DOHH2 (cell line): ENCODE measurements at regions not wholly inside any gene's neighbourhood (a gene's known extent, or its start where the extent isn't known, plus 50 kb on each side); places are given as distances from the start of the nearest gene placed in this dataset.

Experiments
- H3F3A ChIP-seq: fragments of 200-600 bp; sonication (generic), shearing (Covaris generic); 2 replicates; pipeline ENCODE4 v1.6.0; 2016; ENCODE audit warnings: antibody characterized with exemption, mild to moderate bottlenecking; ENCODE audit not compliant: control insufficient read depth, insufficient read depth
- H3K27ac ChIP-seq: fragments of 200-600 bp; sonication (generic); 2 replicates; pipeline ENCODE4 v1.5.1; 2014; ENCODE audit warnings: low read depth, mild to moderate bottlenecking, low read length, moderate library complexity
- H3K27me3 ChIP-seq: fragments of 200-600 bp; sonication (generic); 2 replicates; pipeline ENCODE4 v1.6.1; 2014; ENCODE audit warnings: mild to moderate bottlenecking, low read length, mixed read lengths; ENCODE audit not compliant: control insufficient read depth
- H3K36me3 ChIP-seq: fragments of 200-600 bp; sonication (generic); 2 replicates; pipeline ENCODE4 v1.6.1; 2014; ENCODE audit warnings: mild to moderate bottlenecking, low read length, moderate library complexity, mixed read lengths; ENCODE audit not compliant: control insufficient read depth
- H3K4me1 ChIP-seq: fragments of 200-600 bp; sonication (generic); 2 replicates; pipeline ENCODE4 v1.6.1; 2014; ENCODE audit warnings: mild to moderate bottlenecking, low read length, mixed read lengths; ENCODE audit not compliant: control insufficient read depth
- H3K4me2 ChIP-seq: fragments of 200-600 bp; sonication (generic); 2 replicates; pipeline ENCODE4 v1.6.0; 2014; ENCODE audit warnings: mild to moderate bottlenecking, low read length, moderate library complexity
- H3K4me3 ChIP-seq: fragments of 200-600 bp; sonication (generic); 2 replicates; pipeline ENCODE4 v1.5.1; 2014; ENCODE audit warnings: mild to moderate bottlenecking, low read length, mixed read lengths
- H3K79me2 ChIP-seq: fragments of 200-600 bp; sonication (generic); 2 replicates; pipeline ENCODE4 v1.6.1; 2014; ENCODE audit warnings: mild to moderate bottlenecking, low read length, mixed read lengths; ENCODE audit not compliant: control insufficient read depth
- H3K9me2 ChIP-seq: fragments of 200-600 bp; sonication (generic); replicated peaks from 2 replicates; pipeline ENCODE4 v1.6.1; 2014; ENCODE audit warnings: mild to moderate bottlenecking, low read length, mixed read lengths; ENCODE audit not compliant: control insufficient read depth
- H3K9me3 ChIP-seq: fragments of 200-600 bp; sonication (generic); 2 replicates; pipeline ENCODE4 v1.6.1; 2014; ENCODE audit warnings: antibody characterized with exemption, low read length, mixed read lengths; ENCODE audit not compliant: control insufficient read depth, insufficient read depth
- H4K20me1 ChIP-seq: fragments of 200-600 bp; sonication (generic); 2 replicates; pipeline ENCODE4 v1.6.0; 2014; ENCODE audit warnings: low read depth, mild to moderate bottlenecking, antibody characterized with exemption, low read length, moderate library complexity; ENCODE audit not compliant: control insufficient read depth, insufficient read depth
- CTCF ChIP-seq: fragments of 200-600 bp; sonication (generic); IDR thresholded peaks from one replicate; pipeline ENCODE4 v1.5.1; 2014; ENCODE audit warnings: antibody characterized with exemption, mild to moderate bottlenecking, low read depth, low read length; ENCODE audit not compliant: poor library complexity, severe bottlenecking
- EZH2phosphoT487 ChIP-seq: fragments of 200-600 bp; sonication (generic); IDR thresholded peaks from 2 replicates; pipeline ENCODE4 v1.6.1; 2017; ENCODE audit warnings: borderline replicate concordance, mild to moderate bottlenecking, antibody characterized with exemption, low read length, moderate library complexity, mixed read lengths

DNA sequence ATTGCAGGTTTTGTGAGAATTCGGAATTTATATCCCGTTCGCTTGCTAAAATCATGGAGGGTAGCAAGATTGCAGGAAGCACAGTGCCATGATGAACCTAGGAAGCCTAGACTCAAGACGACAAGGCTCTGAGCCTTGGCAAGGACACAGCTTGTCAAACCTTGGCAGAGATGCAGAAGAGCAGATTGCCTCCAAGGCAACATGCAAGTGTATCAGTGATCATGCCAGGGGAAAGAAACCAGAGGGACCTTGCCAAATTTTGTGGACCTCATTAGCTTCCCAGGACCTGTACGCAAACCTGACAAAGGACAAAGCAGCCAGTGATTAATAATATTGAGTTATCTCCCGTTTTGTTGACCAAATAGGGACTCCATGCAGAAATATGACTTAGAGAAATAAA is 159.7 kb downstream of the GOLIM4 start:
- Histone ChIP-seq H3K79me2 (no peaks in the 10 kb centered on the region), H3K9me3 (no peaks in the 10 kb centered on the region), H3F3A (no peaks in the 10 kb centered on the region), H4K20me1 (no peaks in the 10 kb centered on the region), H3K4me1 (no peaks in the 10 kb centered on the region), H3K36me3 (no peaks in the 10 kb centered on the region), H3K27me3 (peaks cover 5% of the 10 kb centered on the region), H3K27ac (no peak overlapping the region), H3K4me3 (no peak overlapping the region), H3K4me2 (no peak overlapping the region), H3K9me2 (no peaks in the 10 kb centered on the region)
- TF ChIP-seq EZH2phosphoT487 (no peak), CTCF (no peak)

DNA sequence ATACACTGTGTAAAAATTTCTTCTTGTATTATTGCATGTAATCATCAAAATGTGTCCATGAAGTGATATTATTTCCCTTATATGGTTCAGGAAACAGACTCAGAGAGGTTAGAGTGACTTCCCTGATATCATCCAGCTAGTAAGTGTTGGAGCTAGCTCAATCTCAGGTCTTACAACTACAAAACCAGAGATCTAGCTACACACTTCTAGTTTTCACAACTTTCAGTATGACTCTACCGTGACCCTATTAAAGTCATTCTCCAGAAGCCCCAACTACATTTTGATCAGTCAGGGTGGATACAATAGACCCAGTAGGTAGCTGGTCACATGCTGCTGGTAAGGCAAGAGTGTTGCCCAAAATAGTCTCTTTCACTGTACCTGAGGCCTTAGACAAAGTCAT is 165.3 kb downstream of the GOLIM4 start:
- Histone ChIP-seq H3K27ac (no peak overlapping the region), H3K27me3 (no peaks in the 10 kb centered on the region), H3K4me3 (no peak overlapping the region), H3K9me3 (no peaks in the 10 kb centered on the region), H3K79me2 (no peaks in the 10 kb centered on the region), H3F3A (no peaks in the 10 kb centered on the region), H4K20me1 (no peaks in the 10 kb centered on the region), H3K9me2 (no peaks in the 10 kb centered on the region), H3K36me3 (no peaks in the 10 kb centered on the region), H3K4me2 (no peak overlapping the region), H3K4me1 (no peaks in the 10 kb centered on the region)
- TF ChIP-seq CTCF (no peak), EZH2phosphoT487 (no peak)

GRCh38 chr3:167929968-167930367 is 165.8 kb downstream of the GOLIM4 start:
- TF ChIP-seq CTCF, result no peak
- TF ChIP-seq EZH2phosphoT487, result no peak
- no peak overlapping the region for H3K27ac ChIP-seq
- H3F3A ChIP-seq, result no peaks in the 10 kb centered on the region
- H3K27me3 ChIP-seq, result no peaks in the 10 kb centered on the region
- no peaks in the 10 kb centered on the region for H3K4me1 ChIP-seq
- H3K4me3 ChIP-seq, result no peak overlapping the region
- H3K9me3 ChIP-seq, result no peaks in the 10 kb centered on the region
- H3K79me2 ChIP-seq, result no peaks in the 10 kb centered on the region
- no peaks in the 10 kb centered on the region for H3K9me2 ChIP-seq
- no peaks in the 10 kb centered on the region for H4K20me1 ChIP-seq
- no peaks in the 10 kb centered on the region for H3K36me3 ChIP-seq
- no peak overlapping the region for H3K4me2 ChIP-seq

GRCh38 chr3:167928381-167928780 is 167.3 kb downstream of the GOLIM4 start:
- no peaks in the 10 kb centered on the region for H3K4me1 ChIP-seq
- H3K4me3 ChIP-seq, result no peak overlapping the region
- peaks cover 4% of the 10 kb centered on the region; the same call in 1 of the 2 replicates for H3K27me3 ChIP-seq
- TF ChIP-seq CTCF (no peak), EZH2phosphoT487 (no peak)
- H3K27ac ChIP-seq, result no peak overlapping the region
- no peaks in the 10 kb centered on the region for H3K79me2 ChIP-seq
- H3K36me3 ChIP-seq, result no peaks in the 10 kb centered on the region
- no peaks in the 10 kb centered on the region for H3K9me3 ChIP-seq
- H3F3A ChIP-seq, result no peaks in the 10 kb centered on the region
- no peak overlapping the region for H3K4me2 ChIP-seq
- no peaks in the 10 kb centered on the region for H3K9me2 ChIP-seq
- no peaks in the 10 kb centered on the region for H4K20me1 ChIP-seq
